SK-N-SH treated with all-trans-retinoic acid at 6 μM for 48 hours (cell line): ENCODE measurements at regions not wholly inside any gene's neighbourhood (a gene's known extent, or its start where the extent isn't known, plus 50 kb on each side); places are given as distances from the start of the nearest gene placed in this dataset.

Experiments used
- ATAC-seq: fragments of 200-7000 bp; cut with Tn5 transposase; 3 replicates; pipeline ENCODE4 v1.9.1; 2020; ENCODE audit warnings: mild to moderate bottlenecking, moderate library complexity
- ARNTL ChIP-seq: fragments of 450-650 bp; formaldehyde crosslinking; IDR thresholded peaks from 2 replicates; pipeline ENCODE4 v1.5.0; 2020; ENCODE audit warnings: low read depth, mild to moderate bottlenecking, moderate library complexity, borderline replicate concordance
- BACH2 ChIP-seq: fragments of 250-450 bp; sonication (Bioruptor Pico); IDR thresholded peaks from 2 replicates; pipeline ENCODE4 v1.9.0; 2021; ENCODE audit warnings: mild to moderate bottlenecking, borderline replicate concordance
- CREB5 ChIP-seq: fragments of 250-450 bp; sonication (Bioruptor Pico); IDR thresholded peaks from 2 replicates; pipeline ENCODE4 v1.5.1; 2020; ENCODE audit warnings: low read depth, mild to moderate bottlenecking, moderate library complexity
- CSDC2 ChIP-seq: fragments of 250-450 bp; sonication (Bioruptor Pico); IDR thresholded peaks from 2 replicates; pipeline ENCODE4 v1.5.0; 2020; ENCODE audit warnings: mild to moderate bottlenecking, moderate library complexity
- ESRRG ChIP-seq: fragments of 250-450 bp; sonication (Bioruptor Pico); IDR thresholded peaks from 2 replicates; pipeline ENCODE4 v1.6.1; 2021; ENCODE audit warnings: mild to moderate bottlenecking
- GLIS3 ChIP-seq: fragments of 250-450 bp; sonication (Bioruptor Pico); IDR thresholded peaks from 2 replicates; pipeline ENCODE4 v1.5.0; 2020; ENCODE audit warnings: mild to moderate bottlenecking, moderate library complexity
- ISL1 ChIP-seq: fragments of 250-450 bp; sonication (Bioruptor Pico); IDR thresholded peaks from 2 replicates; pipeline ENCODE4 v2.1.2; 2022; ENCODE audit warnings: mild to moderate bottlenecking, moderate library complexity
- OSR1 ChIP-seq: fragments of 250-450 bp; sonication (Bioruptor Pico); IDR thresholded peaks from 2 replicates; pipeline ENCODE4 v1.8.0; 2022; ENCODE audit warnings: moderate library complexity, mild to moderate bottlenecking, inconsistent platforms
- PATZ1 ChIP-seq: fragments of 250-450 bp; sonication (Bioruptor Pico); IDR thresholded peaks from 2 replicates; pipeline ENCODE4 v1.8.0; 2020; ENCODE audit warnings: mild to moderate bottlenecking, moderate library complexity, borderline replicate concordance
- PPARA ChIP-seq: fragments of 250-450 bp; sonication (Bioruptor Pico); IDR thresholded peaks from 2 replicates; pipeline ENCODE4 v1.5.0; 2020; ENCODE audit warnings: mild to moderate bottlenecking, borderline replicate concordance
- RARB ChIP-seq: fragments of 250-450 bp; sonication (Bioruptor Pico); IDR thresholded peaks from 2 replicates; pipeline ENCODE4 v1.8.0; 2021; ENCODE audit warnings: mild to moderate bottlenecking, moderate library complexity
- SNAI2 ChIP-seq: fragments of 250-450 bp; sonication (Bioruptor Pico); IDR thresholded peaks from 2 replicates; pipeline ENCODE4 v1.5.0; 2020; ENCODE audit warnings: mild to moderate bottlenecking, moderate library complexity
- TCF4 ChIP-seq: fragments of 250-450 bp; sonication (Bioruptor Pico); IDR thresholded peaks from 2 replicates; pipeline ENCODE4 v1.8.0; 2021; ENCODE audit warnings: mild to moderate bottlenecking, moderate library complexity, borderline replicate concordance
- TOX ChIP-seq: fragments of 250-450 bp; sonication (Bioruptor Pico); IDR thresholded peaks from 2 replicates; pipeline ENCODE4 v1.8.0; 2021; ENCODE audit warnings: mild to moderate bottlenecking, moderate library complexity, borderline replicate concordance
- TSHZ2 ChIP-seq: fragments of 250-450 bp; sonication (Bioruptor Pico); IDR thresholded peaks from 2 replicates; pipeline ENCODE4 v1.5.0; 2020; ENCODE audit warnings: mild to moderate bottlenecking, moderate library complexity
- ZC3H10 ChIP-seq: fragments of 250-450 bp; sonication (Bioruptor Pico); IDR thresholded peaks from 2 replicates; pipeline ENCODE4 v1.5.1; 2021; ENCODE audit warnings: mild to moderate bottlenecking, moderate library complexity
- ZFP3 ChIP-seq: fragments of 250-450 bp; sonication (Bioruptor Pico); IDR thresholded peaks from 2 replicates; pipeline ENCODE4 v1.5.0; 2020; ENCODE audit warnings: mild to moderate bottlenecking, moderate library complexity
- ZFP30 ChIP-seq: fragments of 450-650 bp; formaldehyde crosslinking; IDR thresholded peaks from 2 replicates; pipeline ENCODE4 v1.5.0; 2022; ENCODE audit warnings: mild to moderate bottlenecking, moderate library complexity
- ZNF565 ChIP-seq: fragments of 450-650 bp; formaldehyde crosslinking; conservative IDR thresholded peaks from 2 replicates; pipeline ENCODE4 v1.5.0; 2020; ENCODE audit warnings: low read depth, mild to moderate bottlenecking, moderate library complexity
- ZNF70 ChIP-seq: fragments of 450-650 bp; formaldehyde crosslinking; IDR thresholded peaks from 2 replicates; pipeline ENCODE4 v1.5.0; 2020; ENCODE audit warnings: mild to moderate bottlenecking, moderate library complexity
- ZNF8 ChIP-seq: fragments of 450-650 bp; formaldehyde crosslinking; IDR thresholded peaks from 2 replicates; pipeline ENCODE4 v1.5.0; 2020; ENCODE audit warnings: mild to moderate bottlenecking, moderate library complexity
- TF ChIP-seq, protein P1 (sequence below): fragments of 250-450 bp; sonication (Bioruptor Pico); IDR thresholded peaks from 2 replicates; pipeline ENCODE4 v1.8.0; 2021; ENCODE audit warnings: low read depth, mild to moderate bottlenecking, moderate library complexity, borderline replicate concordance

GRCh38 chr3:162764051-162764807 is 1267.6 kb downstream of the OTOL1 start:
- ATAC-seq = peak; percentile 67
- TF ChIP-seq ZNF70 (CRISPR knock-in tag) = no peak
- no peak for TF ChIP-seq SNAI2
- no peak for TF ChIP-seq OSR1 (CRISPR knock-in tag)
- no peak for TF ChIP-seq GLIS3 (CRISPR knock-in tag)
- TF ChIP-seq ZNF565 (CRISPR knock-in tag) = no peak
- no peak for TF ChIP-seq TCF4 (CRISPR knock-in tag)
- no peak for TF ChIP-seq TSHZ2 (CRISPR knock-in tag)
- no peak for TF ChIP-seq ISL1 (CRISPR knock-in tag)
- no peak for TF ChIP-seq PATZ1 (CRISPR knock-in tag)
- no peak for TF ChIP-seq PPARA
- no peak for TF ChIP-seq ZNF8 (CRISPR knock-in tag)
- TF ChIP-seq BACH2 (CRISPR knock-in tag) = no peak
- TF ChIP-seq ZC3H10 (CRISPR knock-in tag) = no peak
- no peak for TF ChIP-seq RARB
- no peak for TF ChIP-seq ZFP30
- no peak for TF ChIP-seq CSDC2 (CRISPR knock-in tag)
- no peak for TF ChIP-seq ARNTL (CRISPR knock-in tag)
- no peak for TF ChIP-seq ZFP3 (CRISPR knock-in tag)
- TF ChIP-seq TOX (CRISPR knock-in tag) = no peak
- TF ChIP-seq, protein P1, sequence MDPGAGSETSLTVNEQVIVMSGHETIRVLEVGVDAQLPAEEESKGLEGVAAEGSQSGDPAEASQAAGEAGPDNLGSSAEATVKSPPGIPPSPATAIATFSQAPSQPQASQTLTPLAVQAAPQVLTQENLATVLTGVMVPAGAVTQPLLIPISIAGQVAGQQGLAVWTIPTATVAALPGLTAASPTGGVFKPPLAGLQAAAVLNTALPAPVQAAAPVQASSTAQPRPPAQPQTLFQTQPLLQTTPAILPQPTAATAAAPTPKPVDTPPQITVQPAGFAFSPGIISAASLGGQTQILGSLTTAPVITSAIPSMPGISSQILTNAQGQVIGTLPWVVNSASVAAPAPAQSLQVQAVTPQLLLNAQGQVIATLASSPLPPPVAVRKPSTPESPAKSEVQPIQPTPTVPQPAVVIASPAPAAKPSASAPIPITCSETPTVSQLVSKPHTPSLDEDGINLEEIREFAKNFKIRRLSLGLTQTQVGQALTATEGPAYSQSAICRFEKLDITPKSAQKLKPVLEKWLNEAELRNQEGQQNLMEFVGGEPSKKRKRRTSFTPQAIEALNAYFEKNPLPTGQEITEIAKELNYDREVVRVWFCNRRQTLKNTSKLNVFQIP (CRISPR knock-in tag) = no peak

DNA sequence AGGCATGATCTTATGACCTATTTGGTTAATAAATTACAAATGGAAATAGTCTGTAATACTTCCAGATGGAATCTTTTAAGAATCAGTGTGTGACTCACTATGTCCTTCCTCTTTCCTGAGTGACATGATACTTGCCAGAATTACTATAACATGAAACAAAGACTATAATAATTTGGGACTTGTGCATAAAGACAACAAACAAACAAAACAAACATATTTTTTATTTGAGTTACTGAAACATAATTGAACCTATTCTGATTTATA is 1268.1 kb downstream of the OTOL1 start:
- ATAC-seq = peak; percentile 73
- TF ChIP-seq TOX (CRISPR knock-in tag) (peak; percentile 54; the same call in 1 of the 2 replicates), ZC3H10 (CRISPR knock-in tag) (no peak), ARNTL (CRISPR knock-in tag) (no peak)
- TF ChIP-seq, protein P1 (CRISPR knock-in tag) = no peak

DNA sequence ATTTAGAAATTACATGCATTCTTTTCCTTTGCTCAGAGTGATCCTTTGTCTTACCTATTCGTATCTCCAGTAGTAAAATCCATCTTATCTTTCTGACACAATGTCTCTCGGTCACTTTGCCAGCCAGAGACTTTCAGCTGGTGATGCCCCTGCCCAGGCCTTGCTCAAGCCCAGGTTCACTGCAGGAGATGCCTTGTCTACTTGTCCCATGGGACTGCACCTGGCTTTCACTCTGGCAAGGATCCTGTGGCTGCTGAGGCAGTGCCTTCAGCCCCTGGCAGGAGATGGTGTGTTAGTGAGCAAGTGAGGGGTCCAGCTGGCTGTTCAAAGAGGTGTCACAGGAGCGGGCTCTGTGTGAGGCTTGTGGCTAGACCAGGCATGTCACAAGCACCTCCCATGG is 1268.9 kb downstream of the OTOL1 start:
- TF ChIP-seq ZFP3 (CRISPR knock-in tag) (no peak), CSDC2 (CRISPR knock-in tag) (no peak), PATZ1 (CRISPR knock-in tag) (no peak), ZNF8 (CRISPR knock-in tag) (no peak), CREB5 (no peak), ESRRG (no peak), ZNF565 (CRISPR knock-in tag) (no peak), ZC3H10 (CRISPR knock-in tag) (no peak), ISL1 (CRISPR knock-in tag) (no peak), TCF4 (CRISPR knock-in tag) (no peak)
- ATAC-seq = no peak
